Neutrophil (primary cell): ENCODE measurements at regions not wholly inside any gene's neighbourhood (a gene's known extent, or its start where the extent isn't known, plus 50 kb on each side); places are given as distances from the start of the nearest gene placed in this dataset.

ENCODE experiments used
- H3K27ac ChIP-seq: fragments of 200-600 bp; sonication (generic); 2 replicates; pipeline ENCODE4 v1.5.1; 2016; ENCODE audit warnings: mild to moderate bottlenecking, moderate library complexity
- H3K27me3 ChIP-seq: fragments of 200-600 bp; sonication (generic); 2 replicates; pipeline ENCODE4 v1.6.0; 2016; ENCODE audit warnings: mild to moderate bottlenecking
- H3K36me3 ChIP-seq: fragments of 200-600 bp; sonication (generic); 2 replicates; pipeline ENCODE4 v1.5.1; 2017
- H3K4me1 ChIP-seq, 2 experiments: fragments of 200-600 bp in 1 of 2; sonication (generic) in 1 of 2; 1 replicate in 1 of 2; 2 replicates in 1 of 2; pipeline versions ENCODE4 v1.5.1 to v1.6.1; 2013 to 2016; ENCODE audit warnings: low read depth in 1 of 2, low read length in 1 of 2, mild to moderate bottlenecking in 1 of 2, moderate library complexity in 1 of 2; ENCODE audit not compliant: control insufficient read depth in 1 of 2, insufficient read depth in 1 of 2
- H3K4me3 ChIP-seq, 2 experiments: fragments of 200-600 bp in 1 of 2; sonication (generic) in 1 of 2; 1 replicate in 1 of 2; 2 replicates in 1 of 2; pipeline ENCODE4 v1.5.1; 2013 to 2016; ENCODE audit warnings: low read depth in 1 of 2, low read length in 1 of 2, mild to moderate bottlenecking in 1 of 2, moderate library complexity in 1 of 2
- H3K9me3 ChIP-seq: fragments of 200-600 bp; sonication (generic); 2 replicates; pipeline ENCODE4 v1.5.1; 2016
- TF ChIP-seq, protein P1 (sequence below): fragments of 200-600 bp; sonication (generic); IDR thresholded peaks from 2 replicates; pipeline ENCODE4 v1.5.1; 2016; ENCODE audit warnings: antibody characterized with exemption

DNA sequence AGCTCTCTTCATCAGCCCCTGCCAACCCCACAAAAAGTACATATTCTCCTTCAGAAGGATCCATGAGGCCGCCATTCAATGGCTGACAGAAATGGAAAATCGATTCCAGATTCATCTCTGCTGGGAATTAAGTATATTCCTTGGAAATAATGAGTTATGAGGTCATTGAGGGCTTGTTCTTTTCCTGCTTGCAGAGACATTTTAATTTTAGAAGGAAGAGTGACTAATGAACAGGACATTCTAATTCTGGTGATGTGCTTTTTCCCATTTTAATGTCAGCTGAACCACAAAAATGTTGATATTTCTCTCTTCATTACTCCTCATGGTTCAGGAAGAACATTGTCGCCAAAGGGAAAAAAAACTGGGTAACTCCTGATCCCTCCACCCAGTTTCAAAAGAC, 314.0 kb downstream of the PIK3R1 start:
- no peak overlapping the region for H3K27ac ChIP-seq
- no peak overlapping the region for H3K4me3 ChIP-seq
- H3K36me3 ChIP-seq, result no peaks in the 10 kb centered on the region
- no peaks in the 10 kb centered on the region for H3K4me1 ChIP-seq
- no peaks in the 10 kb centered on the region for H3K27me3 ChIP-seq
- H3K9me3 ChIP-seq, result no peaks in the 10 kb centered on the region
- TF ChIP-seq, protein P1, sequence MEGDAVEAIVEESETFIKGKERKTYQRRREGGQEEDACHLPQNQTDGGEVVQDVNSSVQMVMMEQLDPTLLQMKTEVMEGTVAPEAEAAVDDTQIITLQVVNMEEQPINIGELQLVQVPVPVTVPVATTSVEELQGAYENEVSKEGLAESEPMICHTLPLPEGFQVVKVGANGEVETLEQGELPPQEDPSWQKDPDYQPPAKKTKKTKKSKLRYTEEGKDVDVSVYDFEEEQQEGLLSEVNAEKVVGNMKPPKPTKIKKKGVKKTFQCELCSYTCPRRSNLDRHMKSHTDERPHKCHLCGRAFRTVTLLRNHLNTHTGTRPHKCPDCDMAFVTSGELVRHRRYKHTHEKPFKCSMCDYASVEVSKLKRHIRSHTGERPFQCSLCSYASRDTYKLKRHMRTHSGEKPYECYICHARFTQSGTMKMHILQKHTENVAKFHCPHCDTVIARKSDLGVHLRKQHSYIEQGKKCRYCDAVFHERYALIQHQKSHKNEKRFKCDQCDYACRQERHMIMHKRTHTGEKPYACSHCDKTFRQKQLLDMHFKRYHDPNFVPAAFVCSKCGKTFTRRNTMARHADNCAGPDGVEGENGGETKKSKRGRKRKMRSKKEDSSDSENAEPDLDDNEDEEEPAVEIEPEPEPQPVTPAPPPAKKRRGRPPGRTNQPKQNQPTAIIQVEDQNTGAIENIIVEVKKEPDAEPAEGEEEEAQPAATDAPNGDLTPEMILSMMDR, result no peak

GRCh38 chr5:68531970-68532369, 316.4 kb downstream of the PIK3R1 start:
- Histone ChIP-seq H3K4me3 (no peak overlapping the region), H3K27me3 (no peaks in the 10 kb centered on the region), H3K9me3 (no peaks in the 10 kb centered on the region), H3K27ac (no peak overlapping the region), H3K36me3 (no peaks in the 10 kb centered on the region), H3K4me1 (no peaks in the 10 kb centered on the region)
- TF ChIP-seq, protein P1, result no peak

GRCh38 chr5:68533051-68533450, 317.5 kb downstream of the PIK3R1 start:
- TF ChIP-seq, protein P1, result no peak
- Histone ChIP-seq H3K4me3 (no peak overlapping the region), H3K27ac (no peak overlapping the region)

GRCh38 chr5:68533571-68534084, 318.1 kb downstream of the PIK3R1 start:
- Histone ChIP-seq H3K27me3 (no peaks in the 10 kb centered on the region), H3K4me3 (no peak overlapping the region), H3K4me1 (no peaks in the 10 kb centered on the region), H3K9me3 (no peaks in the 10 kb centered on the region), H3K36me3 (no peaks in the 10 kb centered on the region), H3K27ac (no peak overlapping the region)
- TF ChIP-seq, protein P1, result no peak

More at GRCh38 chr5:68533051-68533450, 317.5 kb downstream of the PIK3R1 start:
- H3K27me3 ChIP-seq, result no peaks in the 10 kb centered on the region
- no peaks in the 10 kb centered on the region for H3K36me3 ChIP-seq
- no peaks in the 10 kb centered on the region for H3K9me3 ChIP-seq
- H3K4me1 ChIP-seq, result no peaks in the 10 kb centered on the region

DNA sequence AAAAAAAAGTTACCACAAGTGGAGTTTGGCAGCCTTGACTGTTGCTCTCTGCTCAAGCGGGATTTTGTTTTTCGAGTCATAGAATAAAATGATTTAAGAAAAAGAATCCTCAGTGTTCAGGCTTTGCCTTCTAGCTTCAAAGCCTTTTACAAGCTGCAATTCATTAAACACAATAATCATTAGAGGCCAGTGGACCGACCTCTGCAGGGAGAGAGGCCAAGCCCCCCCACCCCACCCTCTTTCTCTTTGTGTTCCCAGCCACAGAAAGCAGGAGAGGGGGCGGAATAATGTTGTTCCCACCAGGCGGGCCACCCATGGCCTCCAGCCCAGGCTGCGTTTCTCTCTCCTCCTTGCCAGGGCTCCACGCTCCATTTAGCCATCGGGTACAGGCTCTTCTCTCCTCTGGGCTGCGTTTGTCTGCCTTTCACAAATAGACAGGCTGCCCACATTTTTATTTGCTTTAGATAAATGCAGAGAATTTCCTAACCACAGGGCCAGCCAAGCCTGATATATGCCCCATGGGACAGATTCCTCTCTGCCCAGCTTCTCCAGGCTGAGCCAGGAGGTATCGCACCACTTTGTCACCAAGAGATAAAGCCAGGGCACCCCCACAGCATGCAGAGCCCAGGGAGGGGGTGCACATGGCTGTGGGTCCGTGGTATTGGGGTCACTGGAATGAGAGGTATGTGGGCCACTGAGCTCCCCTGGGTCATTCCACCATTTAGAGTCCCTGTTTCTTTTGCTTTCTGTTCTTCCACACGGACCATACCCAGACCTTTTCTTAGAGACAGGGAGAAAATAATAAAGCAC, 318.8 kb downstream of the PIK3R1 start:
- TF ChIP-seq, protein P1, result no peak
- no peaks in the 10 kb centered on the region for H3K4me1 ChIP-seq
- H3K4me3 ChIP-seq, result no peak overlapping the region
- H3K9me3 ChIP-seq, result no peaks in the 10 kb centered on the region
- H3K36me3 ChIP-seq, result no peaks in the 10 kb centered on the region
- no peaks in the 10 kb centered on the region for H3K27me3 ChIP-seq
- no peak overlapping the region for H3K27ac ChIP-seq
